ENCODE measurements at regions not wholly inside any gene's neighbourhood (a gene's known extent, or its start where the extent isn't known, plus 50 kb on each side); places are given as distances from the start of the nearest gene placed in this dataset.

- DNase-seq (ENCODE audit: low spot score): no peak
These were observed 2800.4 kb downstream of the PCDH9 start for GRCh38 chr13:64429691-64430090.

GRCh38 chr13:64428196-64428595 is 2801.9 kb downstream of the PCDH9 start:
- no peak for DNase-seq (ENCODE audit: low spot score)

- no peak for DNase-seq (ENCODE audit: low spot score)
These were observed 2806.7 kb downstream of the PCDH9 start for GRCh38 chr13:64423467-64423866.

GRCh38 chr13:64420181-64420580 is 2810.0 kb downstream of the PCDH9 start:
- DNase-seq (ENCODE audit: low spot score): no peak

- no peak for DNase-seq (ENCODE audit: low spot score)
These were observed 2812.6 kb downstream of the PCDH9 start for GRCh38 chr13:64417581-64417980.

- DNase-seq (ENCODE audit: low spot score): no peak
These were observed 2815.8 kb downstream of the PCDH9 start for GRCh38 chr13:64414381-64414780.

- DNase-seq (ENCODE audit: low spot score): no peak
These were observed 2816.6 kb downstream of the PCDH9 start for GRCh38 chr13:64413529-64413928.

- no peak for DNase-seq (ENCODE audit: low spot score)
These were observed 2819.7 kb downstream of the PCDH9 start for GRCh38 chr13:64410276-64411053.

GRCh38 chr13:64397701-64398100 is 2832.4 kb downstream of the PCDH9 start:
- DNase-seq (ENCODE audit: low spot score): no peak

GRCh38 chr13:64377606-64378005 is 2852.5 kb downstream of the PCDH9 start:
- DNase-seq (ENCODE audit: low spot score): no peak

- DNase-seq (ENCODE audit: low spot score): no peak
These were observed 2858.7 kb downstream of the PCDH9 start for GRCh38 chr13:64371461-64371860.

GRCh38 chr13:64371045-64371444 is 2859.1 kb downstream of the PCDH9 start:
- DNase-seq (ENCODE audit: low spot score): no peak

- DNase-seq (ENCODE audit: low spot score): no peak
These were observed 2861.0 kb downstream of the PCDH9 start for GRCh38 chr13:64369121-64369520.

- no peak for DNase-seq (ENCODE audit: low spot score)
These were observed 2867.6 kb downstream of the PCDH9 start for GRCh38 chr13:64362564-64362963.

- DNase-seq (ENCODE audit: low spot score): no peak
These were observed 2882.5 kb downstream of the PCDH9 start for GRCh38 chr13:64347664-64348063.

GRCh38 chr13:64339373-64340063 is 2890.6 kb downstream of the PCDH9 start:
- no peak for DNase-seq (ENCODE audit: low spot score)

GRCh38 chr13:64338671-64339070 is 2891.5 kb downstream of the PCDH9 start:
- no peak for DNase-seq (ENCODE audit: low spot score)

GRCh38 chr13:64333888-64334287 is 2896.2 kb downstream of the PCDH9 start:
- DNase-seq (ENCODE audit: low spot score): no peak

GRCh38 chr13:64332048-64332447 is 2898.1 kb downstream of the PCDH9 start:
- no peak for DNase-seq (ENCODE audit: low spot score)

GRCh38 chr13:64327505-64328194 is 2902.5 kb downstream of the PCDH9 start:
- DNase-seq (ENCODE audit: low spot score): no peak

- no peak for DNase-seq (ENCODE audit: low spot score)
These were observed 2898.7 kb upstream of the PCDH20 start for GRCh38 chr13:64314331-64314730.

GRCh38 chr13:64311948-64312347 is 2896.3 kb upstream of the PCDH20 start:
- no peak for DNase-seq (ENCODE audit: low spot score)

- DNase-seq (ENCODE audit: low spot score): no peak
These were observed 2895.5 kb upstream of the PCDH20 start for GRCh38 chr13:64311112-64311511.
